T-cell (primary cell): ENCODE measurements at regions not wholly inside any gene's neighbourhood (a gene's known extent, or its start where the extent isn't known, plus 50 kb on each side); places are given as distances from the start of the nearest gene placed in this dataset.
A peak's percentile ranks its signal among the peaks of the same experiment; 100 is the strongest.

Experiments used
- ATAC-seq, 4 experiments: fragments of 200-7000 bp in 3 of 4; fragments of 150-1000 bp in 1 of 4; cut with Tn5 transposase; replicated peaks in 1 of 4; 1 replicate in 3 of 4; 2 replicates in 1 of 4; pipeline ENCODE4 v1.10.0; 2021; ENCODE audit warnings: moderate library complexity in 3 of 4, mild to moderate bottlenecking in 2 of 4, moderate number of reproducible peaks in 1 of 4
- CTCF ChIA-PET, 2 donors: fragments of 300-600 bp; sonication (Branson Sonifier 250); formaldehyde crosslinking; loops; one replicate each; lab custom pipeline; 2022; ENCODE audit warnings: antibody characterized with exemption in 2 of 2; lab: Charles Lee
- POLR2A ChIA-PET, 2 donors: fragments of 300-600 bp; sonication (Branson Sonifier 250); formaldehyde crosslinking; loops; one replicate each; lab custom pipeline; 2022; ENCODE audit warnings: antibody characterized with exemption in 2 of 2; lab: Charles Lee
- DNase-seq, 35 experiments: peaks; one replicate each; pipeline versions ENCODE4 v3.0.0 to v3.0.0-alpha.2; 2013 to 2023
- H3K27ac ChIP-seq: one replicate; pipeline ENCODE4 v1.5.1; 2013; ENCODE audit warnings: low read length
- H3K27me3 ChIP-seq, 2 experiments: replicated peaks in 1 of 2; 1 replicate in 1 of 2; 2 replicates in 1 of 2; pipeline versions ENCODE4 v1.6.1 to v1.7.0; 2013; ENCODE audit warnings: low read length in 1 of 2, mixed read lengths in 1 of 2; ENCODE audit not compliant: control insufficient read depth in 2 of 2, insufficient read depth in 2 of 2; ENCODE audit errors: extremely low read depth in 1 of 2
- H3K36me3 ChIP-seq, 2 donors: 1 replicate in 1 of 2; 2 replicates in 1 of 2; pipeline versions ENCODE4 v1.6.1 to v1.7.0; 2013; ENCODE audit warnings: low read length in 1 of 2; ENCODE audit not compliant: control insufficient read depth in 2 of 2, insufficient read depth in 1 of 2; ENCODE audit errors: extremely low read depth in 1 of 2
- H3K4me1 ChIP-seq, 2 experiments: 1 replicate in 1 of 2; 2 replicates in 1 of 2; pipeline versions ENCODE4 v1.6.1 to v1.7.0; 2013; ENCODE audit warnings: low read length in 2 of 2, mixed read lengths in 1 of 2; ENCODE audit not compliant: insufficient read depth in 2 of 2, control insufficient read depth in 1 of 2; ENCODE audit errors: extremely low read depth in 1 of 2
- H3K4me3 ChIP-seq, 2 donors: 1 replicate in 1 of 2; 2 replicates in 1 of 2; pipeline versions ENCODE4 v1.5.1 to v1.7.0; 2013; ENCODE audit warnings: mild to moderate bottlenecking in 2 of 2, low read length in 1 of 2, moderate library complexity in 1 of 2; ENCODE audit not compliant: control insufficient read depth in 1 of 2; ENCODE audit errors: extremely low read depth in 1 of 2
- H3K9me3 ChIP-seq: 2 replicates; pipeline ENCODE4 v1.7.0; 2013
- H3K27ac Mint-ChIP-seq, 2 donors: one replicate each; pipeline ENCODE4 v1.8.0; 2020 to 2021; ENCODE audit warnings: mild to moderate bottlenecking in 2 of 2, mixed read lengths in 2 of 2
- H3K27me3 Mint-ChIP-seq, 2 donors: one replicate each; pipeline ENCODE4 v1.8.0; 2021 to 2022; ENCODE audit warnings: mixed read lengths in 2 of 2
- H3K36me3 Mint-ChIP-seq: one replicate; pipeline ENCODE4 v1.8.0; 2021; ENCODE audit warnings: mixed read lengths
- H3K4me1 Mint-ChIP-seq, 3 donors: one replicate each; pipeline ENCODE4 v1.8.0; 2020 to 2022; ENCODE audit warnings: mixed read lengths in 3 of 3, mild to moderate bottlenecking in 1 of 3
- H3K4me3 Mint-ChIP-seq, 3 donors: one replicate each; pipeline ENCODE4 v1.8.0; 2020 to 2022; ENCODE audit warnings: mild to moderate bottlenecking in 3 of 3, mixed read lengths in 3 of 3, moderate library complexity in 3 of 3
- H3K9me3 Mint-ChIP-seq, 3 donors: one replicate each; pipeline ENCODE4 v1.8.0; 2020 to 2022; ENCODE audit warnings: mixed read lengths in 3 of 3
- WGBS: methylation state at CpG from one replicate; pipeline ENCODE4 v1.1.5; 2013; ENCODE audit warnings: missing lambda C conversion rate; ENCODE audit not compliant: insufficient coverage; 5-methylcytosine and 5-hydroxymethylcytosine counted together

DNA sequence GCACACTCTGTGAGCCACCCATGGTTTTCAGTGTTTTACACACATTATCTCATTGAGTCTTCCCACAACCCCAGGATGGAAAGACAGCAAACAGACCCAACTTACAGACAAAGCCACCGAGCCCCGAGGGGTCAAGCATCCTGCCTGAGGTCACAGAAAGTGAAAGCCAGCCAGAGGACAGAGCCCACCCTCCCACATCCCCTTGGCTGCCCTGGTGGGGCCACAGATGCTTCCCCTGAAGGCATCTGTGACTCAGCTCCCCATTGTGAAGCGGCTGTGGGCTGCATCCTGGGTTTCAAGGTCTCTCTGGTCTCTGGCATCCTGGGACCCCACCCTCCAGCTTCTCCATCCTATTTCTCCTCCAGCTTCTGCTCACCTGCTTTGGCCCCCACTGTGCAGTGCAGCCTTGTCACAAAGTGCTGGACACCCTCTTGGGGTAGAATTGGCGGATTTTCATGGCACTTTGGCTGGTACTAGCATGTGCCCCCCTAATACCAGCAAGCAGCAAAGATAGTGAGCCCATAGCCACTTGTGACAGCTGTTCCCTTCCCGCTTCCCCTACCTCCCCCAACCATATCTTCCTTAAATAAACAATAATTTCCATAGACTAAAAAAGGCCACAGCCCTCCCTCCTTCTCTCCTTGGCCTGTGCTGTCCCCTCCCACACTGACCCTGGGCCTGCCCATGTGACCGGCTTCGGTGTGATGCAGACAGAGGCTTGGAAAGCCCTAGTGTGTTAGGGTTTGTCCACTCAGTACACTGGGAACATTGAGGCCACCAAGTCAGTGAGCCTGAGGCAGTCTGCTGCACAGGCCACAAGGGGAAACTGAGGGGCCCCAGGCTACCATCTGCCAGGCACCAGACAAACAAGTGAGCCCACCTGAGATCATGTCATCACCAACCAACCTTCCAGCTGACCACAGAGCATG, 53.9 kb upstream of the SHISAL1 start:
- H3K4me1 ChIP-seq, result no peaks in the 10 kb centered on the region
- no peaks in the 10 kb centered on the region for H3K9me3 ChIP-seq
- H3K4me3 ChIP-seq, result no peak overlapping the region
- H3K4me3 Mint-ChIP-seq, result no peak overlapping the region
- ChIA-PET POLR2A (no interaction called here), CTCF (no interaction called here)
- H3K9me3 Mint-ChIP-seq, result no peaks in the 10 kb centered on the region
- no peak overlapping the region for H3K27ac ChIP-seq
- no peak for ATAC-seq
- H3K4me1 Mint-ChIP-seq, result no peaks in the 10 kb centered on the region
- no peaks in the 10 kb centered on the region for H3K36me3 Mint-ChIP-seq
- H3K27me3 Mint-ChIP-seq, result no peaks in the 10 kb centered on the region
- peak overlapping the region in 1 of 2 donors; percentile 11 for H3K27ac Mint-ChIP-seq
- WGBS, result 60% methylated on average over 4 of the region's 7 CpGs
- peaks cover 0 to 5% of the 10 kb centered on the region in 2 experiments for H3K27me3 ChIP-seq
- DNase-seq, result no peak
- no peaks in the 10 kb centered on the region for H3K36me3 ChIP-seq

DNA sequence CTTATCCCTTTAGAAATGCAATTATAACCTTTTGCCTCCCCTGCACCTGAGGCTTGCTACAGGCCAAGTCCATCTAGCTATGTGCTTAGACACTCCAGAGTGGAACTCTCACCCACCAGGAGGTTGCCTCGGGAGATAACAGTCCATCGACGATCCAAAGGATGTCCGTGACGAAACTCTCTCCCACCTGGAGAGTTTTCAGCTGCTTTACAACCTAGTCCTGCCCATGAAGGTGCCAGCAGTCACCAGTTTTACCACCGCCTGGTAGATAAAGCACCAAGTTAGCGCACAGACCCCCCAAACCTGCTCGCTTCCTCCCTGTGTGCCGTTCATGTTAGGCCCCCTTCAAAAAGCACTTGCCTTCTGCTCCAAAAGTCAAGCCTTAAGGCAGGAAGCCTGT, 53.1 kb upstream of the SHISAL1 start:
- H3K27me3 ChIP-seq, result peaks cover 0 to 5% of the 10 kb centered on the region in 2 experiments
- H3K36me3 Mint-ChIP-seq, result no peaks in the 10 kb centered on the region
- no peaks in the 10 kb centered on the region for H3K9me3 ChIP-seq
- CTCF ChIA-PET, result no interaction called here
- no peak for DNase-seq
- H3K4me1 Mint-ChIP-seq, result no peaks in the 10 kb centered on the region
- H3K36me3 ChIP-seq, result no peaks in the 10 kb centered on the region
- no peak overlapping the region for H3K4me3 ChIP-seq
- H3K4me3 Mint-ChIP-seq, result no peak overlapping the region
- POLR2A ChIA-PET, result no interaction called here
- ATAC-seq, result no peak
- no peak overlapping the region for H3K27ac ChIP-seq
- WGBS, result 83% methylated on average over 7 of the region's 9 CpGs
- H3K9me3 Mint-ChIP-seq, result no peaks in the 10 kb centered on the region
- H3K4me1 ChIP-seq, result no peaks in the 10 kb centered on the region
- peaks cover 0 to 2% of the 10 kb centered on the region in 2 donors for H3K27me3 Mint-ChIP-seq
- H3K27ac Mint-ChIP-seq, result no peak overlapping the region

DNA sequence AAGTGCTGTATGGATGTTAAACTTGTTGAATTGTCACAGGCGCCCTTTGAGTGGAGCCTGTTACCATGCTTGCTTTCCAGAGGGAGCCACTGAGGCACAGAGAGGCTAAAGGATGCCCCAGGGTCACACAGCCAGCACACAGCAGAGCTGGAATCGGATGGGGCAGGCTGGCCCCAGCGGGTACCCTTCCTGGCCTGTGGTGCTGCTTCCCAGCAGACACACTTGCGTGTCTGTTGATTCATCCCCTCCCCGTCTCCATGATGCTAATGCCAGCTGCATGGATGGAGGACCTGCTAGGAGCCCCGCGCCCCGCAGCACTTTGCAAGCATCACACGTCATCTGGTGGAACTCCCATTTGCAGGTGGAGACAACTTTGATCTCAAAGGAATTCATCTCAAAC, 52.4 kb upstream of the SHISAL1 start:
- Mint-ChIP-seq H3K36me3 (no peaks in the 10 kb centered on the region), H3K4me1 (no peaks in the 10 kb centered on the region), H3K4me3 (no peak overlapping the region), H3K9me3 (no peaks in the 10 kb centered on the region), H3K27me3 (peaks cover 0 to 3% of the 10 kb centered on the region in 2 donors), H3K27ac (no peak overlapping the region)
- ChIA-PET CTCF (no interaction called here), POLR2A (no interaction called here)
- Histone ChIP-seq H3K27ac (no peak overlapping the region), H3K9me3 (no peaks in the 10 kb centered on the region), H3K4me1 (no peaks in the 10 kb centered on the region), H3K4me3 (no peak overlapping the region), H3K27me3 (peaks cover 0 to 9% of the 10 kb centered on the region in 2 experiments), H3K36me3 (no peaks in the 10 kb centered on the region)
- ATAC-seq (no peak), DNase-seq (no peak)
- WGBS, result 90% methylated on average over 5 of the region's 9 CpGs

DNA sequence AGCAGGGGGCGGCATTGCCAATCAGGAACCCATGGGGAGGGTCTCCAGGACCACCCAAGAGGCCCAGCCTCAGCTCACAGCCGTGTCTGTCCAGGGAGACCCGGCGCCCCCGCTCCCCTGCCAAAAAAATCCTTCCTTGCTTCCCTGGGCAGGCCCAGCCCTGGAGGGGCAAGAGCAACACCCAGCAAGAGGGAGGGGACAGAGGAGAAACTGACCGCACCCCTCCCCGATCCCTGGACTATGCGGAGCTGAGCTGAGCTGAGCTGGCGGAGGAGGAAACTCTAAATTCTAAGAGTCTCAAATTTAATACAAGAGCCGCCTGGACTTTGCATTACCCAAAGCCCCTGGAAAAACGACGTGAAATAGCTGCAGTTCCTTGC, 52.0 kb upstream of the SHISAL1 start:
- CTCF ChIA-PET, result no interaction called here
- no peak for ATAC-seq
- H3K9me3 Mint-ChIP-seq, result no peaks in the 10 kb centered on the region

DNA sequence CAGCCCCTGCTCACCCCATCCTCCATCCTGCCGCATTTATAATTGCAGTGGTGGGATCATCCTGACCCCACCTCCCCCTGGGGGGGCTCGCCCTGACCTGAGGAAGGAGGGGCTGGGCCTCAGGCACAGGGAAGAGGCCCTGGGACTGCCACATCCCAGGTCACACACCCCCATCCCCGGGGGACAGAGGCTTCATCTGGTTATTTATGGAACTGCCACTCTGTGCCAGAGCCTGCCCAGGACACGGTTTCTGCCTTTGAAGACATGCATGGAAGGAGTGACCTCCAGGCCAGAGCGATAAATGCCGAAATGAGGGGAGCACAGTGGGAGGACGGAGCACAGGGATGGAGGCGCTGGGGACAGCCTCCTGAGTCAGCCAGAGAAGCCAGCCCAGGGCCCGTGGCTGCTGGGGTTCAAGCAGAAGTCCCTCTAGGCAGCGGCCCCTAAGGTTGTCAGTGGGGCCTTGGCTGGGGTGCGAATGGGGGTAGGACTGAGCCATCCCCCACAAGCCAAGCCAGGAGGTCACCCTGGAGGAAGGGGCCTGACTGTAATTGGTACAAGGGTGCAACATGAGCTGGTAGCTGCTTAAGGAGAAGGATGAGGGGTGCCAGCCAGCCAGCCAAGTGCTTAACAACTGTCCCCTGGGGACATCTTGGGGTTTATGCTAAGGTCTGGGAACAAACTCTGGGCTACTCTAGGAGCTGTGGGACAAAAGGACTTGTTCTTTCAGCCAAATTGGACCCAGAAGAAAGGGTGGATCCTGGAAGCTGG, 51.4 kb upstream of the SHISAL1 start:
- Mint-ChIP-seq H3K27me3 (peaks cover 0 to 7% of the 10 kb centered on the region in 2 donors), H3K9me3 (no peaks in the 10 kb centered on the region), H3K36me3 (no peaks in the 10 kb centered on the region), H3K27ac (no peak overlapping the region), H3K4me3 (no peak overlapping the region), H3K4me1 (no peaks in the 10 kb centered on the region)
- Histone ChIP-seq H3K4me1 (no peaks in the 10 kb centered on the region), H3K27ac (no peak overlapping the region), H3K4me3 (no peak overlapping the region), H3K36me3 (no peaks in the 10 kb centered on the region), H3K9me3 (no peaks in the 10 kb centered on the region), H3K27me3 (peaks cover 0 to 14% of the 10 kb centered on the region in 2 experiments)
- no peak for ATAC-seq
- CTCF ChIA-PET, result no interaction called here
- no peak for DNase-seq
- WGBS, result 75% methylated on average over 6 of the region's 11 CpGs
- POLR2A ChIA-PET, result no interaction called here

More for the DNA sequence above, 52.0 kb upstream of the SHISAL1 start:
- Histone ChIP-seq H3K4me1 (no peaks in the 10 kb centered on the region), H3K27me3 (peaks cover 0 to 11% of the 10 kb centered on the region in 2 experiments), H3K36me3 (no peaks in the 10 kb centered on the region), H3K4me3 (no peak overlapping the region), H3K9me3 (no peaks in the 10 kb centered on the region), H3K27ac (no peak overlapping the region)
- Mint-ChIP-seq H3K27me3 (peaks cover 0 to 4% of the 10 kb centered on the region in 2 donors), H3K27ac (no peak overlapping the region), H3K4me1 (no peaks in the 10 kb centered on the region), H3K36me3 (no peaks in the 10 kb centered on the region), H3K4me3 (no peak overlapping the region)
- WGBS, result 83% methylated on average over 8 of the region's 12 CpGs
- DNase-seq, result no peak
- POLR2A ChIA-PET, result no interaction called here

DNA sequence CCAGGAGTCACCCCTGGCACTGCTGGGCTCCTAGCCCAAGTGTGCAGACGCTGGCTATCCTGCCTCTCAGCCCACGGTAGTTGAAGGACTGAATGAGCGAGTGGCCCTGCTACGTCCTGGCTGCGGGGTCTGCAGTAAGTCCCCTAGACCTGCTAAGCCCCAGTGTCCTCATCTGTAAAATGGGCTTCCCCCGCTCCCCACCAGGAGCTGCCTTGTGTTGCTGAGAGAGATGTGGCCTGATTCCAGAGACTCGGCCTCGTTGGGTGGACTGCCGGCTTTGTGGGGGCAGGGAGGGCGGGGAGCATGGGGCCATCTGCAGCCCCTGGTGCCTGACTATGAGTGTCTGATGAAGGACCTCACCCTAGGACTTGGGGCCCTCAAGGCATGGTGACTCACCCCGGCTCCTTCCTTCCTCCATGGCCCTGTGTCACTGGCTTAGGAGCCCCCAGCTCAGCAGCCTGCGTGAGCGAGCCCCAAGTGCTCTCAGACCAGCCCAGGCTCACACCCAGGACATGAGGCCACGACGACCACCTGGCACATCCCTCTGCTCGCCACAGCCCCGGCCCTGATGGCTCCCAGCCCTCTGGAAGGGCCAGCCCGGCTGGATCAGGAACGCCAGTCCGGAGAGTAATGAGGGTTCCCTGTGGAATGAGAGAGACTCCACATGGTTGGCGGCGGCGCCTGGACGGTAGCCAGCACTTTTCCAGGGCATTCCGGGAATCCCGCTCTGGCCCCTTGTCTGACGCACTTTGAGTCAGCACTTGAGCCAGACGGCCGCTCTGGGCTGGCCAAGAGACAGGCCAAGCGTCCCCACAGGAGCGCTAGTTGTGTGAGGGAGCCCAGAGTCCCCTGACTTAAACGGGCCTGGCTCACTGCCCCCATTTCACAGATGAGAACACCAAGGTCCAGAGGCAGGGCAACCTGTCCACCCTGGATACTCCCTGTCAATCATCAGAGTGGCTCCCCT, 50.5 kb upstream of the SHISAL1 start:
- no peaks in the 10 kb centered on the region for H3K9me3 ChIP-seq
- H3K27me3 Mint-ChIP-seq, result peaks cover 6 to 14% of the 10 kb centered on the region in 2 donors
- no peak for DNase-seq
- no peaks in the 10 kb centered on the region for H3K4me1 ChIP-seq
- no peak overlapping the region for H3K4me3 ChIP-seq
- no peak overlapping the region for H3K27ac ChIP-seq
- no peaks in the 10 kb centered on the region for H3K4me1 Mint-ChIP-seq
- no peak for ATAC-seq
- ChIA-PET POLR2A (no interaction called here), CTCF (no interaction called here)
- 84% methylated on average over 31 of the region's 32 CpGs for WGBS
- no peaks in the 10 kb centered on the region for H3K36me3 Mint-ChIP-seq
- no peak overlapping the region for H3K4me3 Mint-ChIP-seq
- H3K9me3 Mint-ChIP-seq, result no peaks in the 10 kb centered on the region
- H3K27ac Mint-ChIP-seq, result no peak overlapping the region
- no peaks in the 10 kb centered on the region for H3K36me3 ChIP-seq
- H3K27me3 ChIP-seq, result peaks cover 0 to 18% of the 10 kb centered on the region in 2 experiments
